Transverse colon (tissue), 4 donors: ENCODE measurements at regions not wholly inside any gene's neighbourhood (a gene's known extent, or its start where the extent isn't known, plus 50 kb on each side); places are given as distances from the start of the nearest gene placed in this dataset.
"Not testable (repeated sequence)": the region's sequence is repeated elsewhere in the genome, so short reads cannot be mapped to it uniquely, and the experiment has no call there.

Experiments used
- DNase-seq: peaks from one replicate; pipeline ENCODE4 v3.0.0-alpha.2; 2019
- H3K27ac ChIP-seq, 4 donors: fragments of 200-600 bp; sonication (generic); 2 replicates each; pipeline ENCODE4 v1.5.1; 2016 to 2018; ENCODE audit warnings: inconsistent platforms in 4 of 4
- H3K27me3 ChIP-seq: fragments of 200-600 bp; sonication (generic); 2 replicates; pipeline ENCODE4 v1.5.1; 2017; ENCODE audit warnings: inconsistent platforms
- H3K36me3 ChIP-seq, 4 donors: fragments of 200-600 bp; sonication (generic); 2 replicates each; pipeline ENCODE4 v1.5.1; 2017 to 2019; ENCODE audit warnings: inconsistent platforms in 4 of 4
- H3K4me1 ChIP-seq, 4 donors: fragments of 200-600 bp; sonication (generic); 2 replicates each; pipeline ENCODE4 v1.5.1; 2017 to 2020; ENCODE audit warnings: inconsistent platforms in 4 of 4
- H3K4me3 ChIP-seq, 4 donors: fragments of 200-600 bp; sonication (generic); 1 replicate in 1 of 4; 2 replicates in 3 of 4; pipeline versions ENCODE4 v1.5.1 to v1.6.1; 2017 to 2019; ENCODE audit warnings: inconsistent platforms in 4 of 4
- H3K9me3 ChIP-seq, 2 donors: fragments of 200-600 bp; sonication (generic); 2 replicates each; pipeline ENCODE4 v1.5.1; 2017 to 2019; ENCODE audit warnings: inconsistent platforms in 2 of 2
- EP300 ChIP-seq: sonication (generic); formaldehyde crosslinking; IDR thresholded peaks from one replicate; pipeline ENCODE4 v1.6.1; 2017; ENCODE audit warnings: antibody characterized with exemption, low read depth
- POLR2A ChIP-seq: fragments of 450-650 bp; IDR thresholded peaks from one replicate; pipeline ENCODE4 v1.6.1; 2016; ENCODE audit warnings: antibody characterized with exemption, mild to moderate bottlenecking, moderate library complexity
- POLR2AphosphoS5 ChIP-seq, 3 donors: sonication (generic); formaldehyde crosslinking; IDR thresholded peaks; one replicate each; pipeline ENCODE4 v1.6.1; 2016; ENCODE audit warnings: antibody characterized with exemption in 3 of 3
- WGBS, 2 donors: methylation state at CpG; one replicate each; pipeline ENCODE4 v1.1.5; 2018; ENCODE audit warnings: low coverage in 1 of 2; 5-methylcytosine and 5-hydroxymethylcytosine counted together
- in situ Hi-C, 4 donors: fragments of 200-750 bp; cut with MboI; loops; one replicate each; pipeline versions ENCODE4 v1.15.0 to v1.15.1; 2017; ENCODE audit warnings: low sequenced_read_pairs in 3 of 4, low pct_ligation_motif_present in 1 of 4, low pct_unique_long_range_greater_than_20kb in 1 of 4
- intact Hi-C: fragments of 100-400 bp; cut with DNase I; formaldehyde crosslinking; loops from one replicate; pipeline ENCODE4 v1.15.1; 2023; ENCODE audit warnings: low total_unique reads
- TF ChIP-seq, protein P1 (sequence below), 5 experiments: fragments of 200-600 bp in 3 of 5; fragments of 450-650 bp in 2 of 5; sonication (generic) in 3 of 5; IDR thresholded peaks; 1 replicate in 2 of 5; 2 replicates in 3 of 5; pipeline ENCODE4 v1.5.1; 2016 to 2017; ENCODE audit warnings: antibody characterized with exemption in 5 of 5, inconsistent platforms in 3 of 5, mild to moderate bottlenecking in 2 of 5, moderate library complexity in 1 of 5

DNA sequence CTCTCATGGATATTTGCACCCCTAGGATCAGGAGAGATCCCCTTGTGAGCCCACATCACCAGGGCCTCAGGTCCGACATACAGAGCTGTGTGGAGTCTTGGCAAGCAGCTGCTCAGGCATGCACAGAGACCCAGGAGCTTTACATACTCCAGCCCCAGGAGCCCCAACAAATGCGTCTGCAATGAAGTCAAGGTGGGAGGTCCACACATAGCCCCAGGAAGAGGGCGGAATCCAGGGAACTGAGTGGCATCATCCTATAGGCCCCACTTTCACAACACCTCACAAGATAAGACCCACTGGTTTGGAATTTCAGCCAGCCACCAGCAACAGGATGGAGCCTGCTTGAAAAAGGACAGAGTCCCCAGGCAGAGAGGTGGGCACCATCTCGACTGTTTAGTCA, 106.7 kb downstream of the LSMEM1 start:
- WGBS, 2 donors: 86 to 88% methylated on average over 1 to 4 of the region's 4 CpGs
- intact Hi-C loops: no loop called here
- in situ Hi-C loops: no loop called here

DNA sequence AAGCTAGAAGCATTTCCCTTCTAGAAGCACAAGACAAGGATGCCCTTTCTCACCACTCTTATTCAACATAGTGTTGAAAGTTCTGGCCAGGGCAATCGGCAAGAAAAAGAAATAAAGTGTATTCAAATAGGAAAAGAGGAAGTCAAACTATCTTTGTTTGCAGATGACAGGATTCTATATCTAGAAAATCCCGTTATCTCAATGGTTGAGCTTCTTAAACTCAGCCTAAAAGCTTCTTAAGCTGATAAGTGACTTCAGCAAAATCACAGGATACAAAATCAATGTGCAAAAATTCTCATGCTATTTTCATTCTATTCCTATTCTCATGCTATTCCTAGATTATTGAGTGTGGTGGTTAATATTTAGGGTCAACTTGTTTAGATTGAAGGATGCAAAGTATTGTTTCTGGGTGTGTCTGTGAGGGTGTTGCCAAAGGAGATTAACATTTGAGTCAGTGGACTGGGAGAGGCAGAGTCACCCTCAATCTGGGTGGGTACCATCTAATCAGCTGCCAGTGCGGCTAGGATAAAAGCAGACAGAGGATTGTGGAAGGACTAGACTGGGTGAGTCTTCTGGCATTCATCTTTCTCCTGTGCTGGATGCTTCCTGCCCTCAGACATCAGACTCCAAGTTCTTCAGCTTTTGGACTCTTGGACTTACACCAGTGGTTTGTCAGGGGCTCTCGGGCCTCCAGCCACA, 111.9 kb downstream of the LSMEM1 start:
- H3K9me3 ChIP-seq, H3K4me3 ChIP-seq, in situ Hi-C loops, H3K4me1 ChIP-seq, H3K27me3 ChIP-seq, H3K36me3 ChIP-seq, DNase-seq, intact Hi-C loops, H3K27ac ChIP-seq: not testable (repeated sequence)
- 69 to 70% methylated on average over 3 to 4 of the region's 4 CpGs for WGBS, 2 donors

More for the DNA sequence above, 106.7 kb downstream of the LSMEM1 start:
- no peaks in the 10 kb centered on the region for H3K27me3 ChIP-seq
- H3K27ac ChIP-seq: no peak overlapping the region
- TF ChIP-seq, protein P1, sequence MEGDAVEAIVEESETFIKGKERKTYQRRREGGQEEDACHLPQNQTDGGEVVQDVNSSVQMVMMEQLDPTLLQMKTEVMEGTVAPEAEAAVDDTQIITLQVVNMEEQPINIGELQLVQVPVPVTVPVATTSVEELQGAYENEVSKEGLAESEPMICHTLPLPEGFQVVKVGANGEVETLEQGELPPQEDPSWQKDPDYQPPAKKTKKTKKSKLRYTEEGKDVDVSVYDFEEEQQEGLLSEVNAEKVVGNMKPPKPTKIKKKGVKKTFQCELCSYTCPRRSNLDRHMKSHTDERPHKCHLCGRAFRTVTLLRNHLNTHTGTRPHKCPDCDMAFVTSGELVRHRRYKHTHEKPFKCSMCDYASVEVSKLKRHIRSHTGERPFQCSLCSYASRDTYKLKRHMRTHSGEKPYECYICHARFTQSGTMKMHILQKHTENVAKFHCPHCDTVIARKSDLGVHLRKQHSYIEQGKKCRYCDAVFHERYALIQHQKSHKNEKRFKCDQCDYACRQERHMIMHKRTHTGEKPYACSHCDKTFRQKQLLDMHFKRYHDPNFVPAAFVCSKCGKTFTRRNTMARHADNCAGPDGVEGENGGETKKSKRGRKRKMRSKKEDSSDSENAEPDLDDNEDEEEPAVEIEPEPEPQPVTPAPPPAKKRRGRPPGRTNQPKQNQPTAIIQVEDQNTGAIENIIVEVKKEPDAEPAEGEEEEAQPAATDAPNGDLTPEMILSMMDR (IDR thresholded peaks at IDR 0.05): no peak
- TF ChIP-seq POLR2A: no peak
- TF ChIP-seq EP300: no peak
- no peak for TF ChIP-seq POLR2AphosphoS5 (IDR thresholded peaks at IDR 0.05)
- no peak overlapping the region for H3K4me3 ChIP-seq
- H3K9me3 ChIP-seq: no peaks in the 10 kb centered on the region
- no peaks in the 10 kb centered on the region for H3K36me3 ChIP-seq
- DNase-seq: no peak
- no peaks in the 10 kb centered on the region for H3K4me1 ChIP-seq

DNA sequence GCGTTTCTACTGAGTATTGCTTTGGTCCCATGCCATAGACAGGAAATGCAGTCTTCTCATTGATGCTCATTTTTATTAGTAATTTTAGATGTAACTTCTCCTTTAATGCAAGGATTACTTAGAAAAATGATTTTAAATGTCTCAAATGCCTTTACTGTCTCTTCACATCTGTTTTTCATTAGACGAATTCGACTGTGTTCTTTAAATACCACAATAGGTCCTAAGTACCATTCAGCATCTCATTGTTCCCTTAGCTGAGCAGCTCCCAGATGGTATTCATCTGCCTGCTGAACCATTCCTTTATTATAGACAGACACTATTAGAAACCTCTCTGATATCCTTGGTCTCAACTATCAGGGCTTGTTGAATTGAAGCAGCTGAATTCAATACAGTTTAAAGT, 113.6 kb downstream of the LSMEM1 start:
- H3K27me3 ChIP-seq: no peaks in the 10 kb centered on the region
- H3K9me3 ChIP-seq: no peaks in the 10 kb centered on the region
- intact Hi-C loops (no loop called here), in situ Hi-C loops (no loop called here)
- H3K4me3 ChIP-seq: no peak overlapping the region
- 68 to 72% methylated on average over 3 of the region's 3 CpGs for WGBS, 2 donors
- H3K27ac ChIP-seq: no peak overlapping the region
- TF ChIP-seq, protein P1 (IDR thresholded peaks at IDR 0.05): no peak
- no peak for TF ChIP-seq POLR2AphosphoS5 (IDR thresholded peaks at IDR 0.05)
- TF ChIP-seq POLR2A: no peak
- no peak for TF ChIP-seq EP300
- H3K36me3 ChIP-seq: no peaks in the 10 kb centered on the region
- no peak for DNase-seq
- no peaks in the 10 kb centered on the region for H3K4me1 ChIP-seq

DNA sequence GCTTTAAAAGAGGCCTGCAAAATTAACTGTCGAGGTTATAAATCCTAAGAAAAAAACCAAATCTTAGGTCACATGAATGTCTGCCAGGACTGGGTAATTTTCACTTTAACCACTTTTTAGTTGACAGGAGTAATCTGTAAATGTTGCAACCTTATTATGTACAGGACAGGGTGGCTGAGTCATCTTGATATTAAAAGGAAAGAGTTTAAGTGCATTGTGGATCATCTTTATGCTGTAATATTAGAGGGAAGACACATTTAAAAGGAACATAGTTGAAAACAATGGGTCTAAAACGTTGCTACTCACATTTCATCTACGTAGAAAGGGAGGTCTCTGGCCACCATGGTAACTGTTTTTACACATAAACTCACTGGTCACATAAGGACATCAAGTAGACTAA, 115.5 kb downstream of the LSMEM1 start:
- Histone ChIP-seq H3K27ac (no peak overlapping the region), H3K4me1 (no peaks in the 10 kb centered on the region), H3K9me3 (no peaks in the 10 kb centered on the region), H3K36me3 (no peaks in the 10 kb centered on the region), H3K4me3 (no peak overlapping the region), H3K27me3 (no peaks in the 10 kb centered on the region)
- no peak for DNase-seq
- 47 to 48% methylated on average over 3 of the region's 3 CpGs for WGBS, 2 donors
- in situ Hi-C loops: no loop called here
- TF ChIP-seq POLR2AphosphoS5 (IDR thresholded peaks at IDR 0.05) (peak in 2 of 3 donors; percentile 35 to 63), POLR2A (no peak), EP300 (peak; percentile 30)
- TF ChIP-seq, protein P1 (IDR thresholded peaks at IDR 0.05): no peak
- intact Hi-C loops: no loop called here

DNA sequence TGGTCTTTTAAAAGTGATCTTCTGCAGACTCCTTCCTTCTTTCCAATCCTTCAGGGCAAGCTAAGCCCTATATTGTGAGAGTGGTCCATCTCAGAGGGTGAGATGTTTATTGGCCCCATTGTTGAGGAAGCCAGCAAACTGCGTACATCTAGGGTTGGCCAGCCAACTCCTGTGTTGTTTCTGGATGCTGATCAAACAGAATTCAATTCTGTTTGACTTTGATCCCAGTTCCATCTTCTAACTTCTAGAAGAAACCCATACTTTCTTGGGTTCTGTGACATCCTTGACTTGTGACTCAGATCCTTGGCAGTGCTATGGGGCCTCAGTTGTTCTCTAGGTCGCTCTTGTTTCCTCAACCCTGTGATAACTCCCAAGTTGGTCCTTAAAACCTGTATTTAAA, 116.2 kb downstream of the LSMEM1 start:
- no peaks in the 10 kb centered on the region for H3K4me1 ChIP-seq
- TF ChIP-seq POLR2A (no peak), POLR2AphosphoS5 (IDR thresholded peaks at IDR 0.05) (no peak), EP300 (no peak)
- TF ChIP-seq, protein P1 (IDR thresholded peaks at IDR 0.05): no peak
- intact Hi-C loops (no loop called here), in situ Hi-C loops (no loop called here)
- H3K27ac ChIP-seq: no peak overlapping the region
- no peaks in the 10 kb centered on the region for H3K27me3 ChIP-seq
- no peaks in the 10 kb centered on the region for H3K36me3 ChIP-seq
- DNase-seq: no peak
- WGBS, 2 donors: 39 to 65% methylated on average over 2 of the region's 2 CpGs
- no peak overlapping the region for H3K4me3 ChIP-seq
- H3K9me3 ChIP-seq: no peaks in the 10 kb centered on the region
